HEK293 (cell line): ENCODE measurements at regions not wholly inside any gene's neighbourhood (a gene's known extent, or its start where the extent isn't known, plus 50 kb on each side); places are given as distances from the start of the nearest gene placed in this dataset.

ENCODE experiments used
- CTCF ChIA-PET: fragments of 350-600 bp; formaldehyde crosslinking; extraction: SDS; loops from one replicate; lab custom pipeline; 2021; ENCODE audit warnings: antibody characterized with exemption; lab: Yijun Ruan, JAX
- POLR2A ChIA-PET: fragments of 300-600 bp; formaldehyde crosslinking; extraction: SDS; loops from one replicate; lab custom pipeline; 2020; ENCODE audit warnings: antibody characterized with exemption, inconsistent platforms; lab: Yijun Ruan, JAX
- H3K27ac ChIP-seq: fragments of 200-500 bp; sonication (Bioruptor generic); 2 replicates; pipeline ENCODE4 v1.5.1; 2014; ENCODE audit warnings: low read depth, low read length, control low read depth, inconsistent platforms; ENCODE audit errors: extremely low read depth
- H3K36me3 ChIP-seq, 2 experiments: fragments of 200-500 bp in 1 of 2; sonication (Bioruptor generic) in 1 of 2; 1 replicate in 1 of 2; 2 replicates in 1 of 2; pipeline ENCODE4 v1.5.1; 2014 to 2017; ENCODE audit warnings: inconsistent platforms in 2 of 2, low read length in 2 of 2; ENCODE audit not compliant: control insufficient read depth in 2 of 2, insufficient read depth in 1 of 2
- H3K4me1 ChIP-seq: fragments of 200-500 bp; sonication (Bioruptor generic); 2 replicates; pipeline ENCODE4 v1.5.1; 2014; ENCODE audit warnings: mild to moderate bottlenecking, low read length, inconsistent platforms; ENCODE audit not compliant: control insufficient read depth, insufficient read depth
- H3K4me3 ChIP-seq: 2 replicates; pipeline ENCODE4 v1.5.1; 2011; ENCODE audit warnings: low read depth, mild to moderate bottlenecking, control low read depth, low read length, moderate library complexity
- H3K9me3 ChIP-seq: fragments of 200-500 bp; sonication (Bioruptor generic); 2 replicates; pipeline ENCODE4 v1.5.1; 2014; ENCODE audit warnings: low read depth, low read length, inconsistent platforms; ENCODE audit not compliant: control insufficient read depth, insufficient read depth
- ELK4 ChIP-seq: IDR thresholded peaks from 2 replicates; pipeline ENCODE4 v1.6.1; 2011; ENCODE audit warnings: mild to moderate bottlenecking, low read depth, low read length, borderline replicate concordance
- GLI4 ChIP-seq: fragments of 450-650 bp; formaldehyde crosslinking; IDR thresholded peaks from 2 replicates; pipeline ENCODE4 v1.5.1; 2016; ENCODE audit warnings: missing biosample characterization, missing genetic modification characterization
- HOXC10 ChIP-seq: sonication (generic); formaldehyde crosslinking; IDR thresholded peaks from 2 replicates; pipeline ENCODE4 v1.8.1; 2023; ENCODE audit warnings: mild to moderate bottlenecking, missing genetic modification reagents
- MYNN ChIP-seq: fragments of 450-650 bp; formaldehyde crosslinking; IDR thresholded peaks from 2 replicates; pipeline ENCODE4 v1.5.1; 2016; ENCODE audit warnings: missing biosample characterization, missing genetic modification characterization, borderline replicate concordance
- ZBTB10 ChIP-seq: fragments of 450-650 bp; formaldehyde crosslinking; IDR thresholded peaks from 2 replicates; pipeline ENCODE4 v1.5.1; 2016; ENCODE audit warnings: missing biosample characterization, missing genetic modification characterization
- ZFHX2 ChIP-seq: fragments of 450-650 bp; formaldehyde crosslinking; conservative IDR thresholded peaks from 2 replicates; pipeline ENCODE4 v1.5.1; 2016; ENCODE audit warnings: missing biosample characterization, missing genetic modification characterization
- ZNF140 ChIP-seq: fragments of 450-650 bp; formaldehyde crosslinking; IDR thresholded peaks from 2 replicates; pipeline ENCODE4 v1.5.1; 2016; ENCODE audit warnings: missing biosample characterization, missing genetic modification characterization
- ZNF26 ChIP-seq: fragments of 450-650 bp; formaldehyde crosslinking; IDR thresholded peaks from 2 replicates; pipeline ENCODE4 v1.5.1; 2016; ENCODE audit warnings: missing biosample characterization, missing genetic modification characterization
- ZNF266 ChIP-seq: fragments of 450-650 bp; formaldehyde crosslinking; IDR thresholded peaks from 2 replicates; pipeline ENCODE4 v1.5.1; 2016; ENCODE audit warnings: missing biosample characterization, missing genetic modification characterization, low read depth
- ZNF274 ChIP-seq, 2 experiments: fragments of 200-500 bp in 1 of 2; fragments of 450-650 bp in 1 of 2; sonication (Bioruptor generic) in 1 of 2; formaldehyde crosslinking in 1 of 2; IDR thresholded peaks; 2 replicates each; pipeline versions ENCODE4 v1.5.1 to v1.6.1; 2014 to 2016; ENCODE audit warnings: borderline replicate concordance in 1 of 2, inconsistent platforms in 1 of 2, low read length in 1 of 2, missing biosample characterization in 1 of 2, missing genetic modification characterization in 1 of 2
- ZNF488 ChIP-seq: fragments of 450-650 bp; formaldehyde crosslinking; IDR thresholded peaks from 2 replicates; pipeline ENCODE4 v1.5.1; 2016; ENCODE audit warnings: missing biosample characterization, missing genetic modification characterization
- ZNF510 ChIP-seq: fragments of 450-650 bp; formaldehyde crosslinking; IDR thresholded peaks from 2 replicates; pipeline ENCODE4 v1.5.1; 2018; ENCODE audit warnings: mild to moderate bottlenecking, missing genetic modification characterization, missing biosample characterization; ENCODE audit not compliant: insufficient replicate concordance
- ZNF514 ChIP-seq: fragments of 450-650 bp; formaldehyde crosslinking; IDR thresholded peaks from 2 replicates; pipeline ENCODE4 v1.5.1; 2016; ENCODE audit warnings: missing biosample characterization, missing genetic modification characterization
- ZNF549 ChIP-seq: fragments of 450-650 bp; IDR thresholded peaks from 2 replicates; pipeline ENCODE4 v1.5.1; 2018; ENCODE audit warnings: missing biosample characterization, missing genetic modification characterization, mild to moderate bottlenecking, inconsistent platforms, moderate library complexity
- ZNF670 ChIP-seq: fragments of 450-650 bp; formaldehyde crosslinking; IDR thresholded peaks from 2 replicates; pipeline ENCODE4 v1.5.1; 2016; ENCODE audit warnings: missing biosample characterization, missing genetic modification characterization, low read depth
- ZNF677 ChIP-seq: fragments of 450-650 bp; IDR thresholded peaks from 2 replicates; pipeline ENCODE4 v1.5.0; 2018; ENCODE audit warnings: missing biosample characterization, mild to moderate bottlenecking, missing genetic modification characterization, moderate library complexity
- ZNF747 ChIP-seq: fragments of 450-650 bp; formaldehyde crosslinking; IDR thresholded peaks from 2 replicates; pipeline ENCODE4 v1.5.1; 2016; ENCODE audit warnings: missing biosample characterization, missing genetic modification characterization
- TF ChIP-seq, protein P1 (sequence below): fragments of 450-650 bp; formaldehyde crosslinking; IDR thresholded peaks from 2 replicates; pipeline ENCODE4 v1.5.1; 2016; ENCODE audit warnings: missing biosample characterization, missing genetic modification characterization
- TF ChIP-seq, protein P2 (sequence below): fragments of 450-650 bp; formaldehyde crosslinking; IDR thresholded peaks from 2 replicates; pipeline ENCODE4 v1.5.1; 2017; ENCODE audit warnings: missing biosample characterization, missing genetic modification characterization
- TF ChIP-seq, protein P3 (sequence below): fragments of 450-650 bp; formaldehyde crosslinking; IDR thresholded peaks from 2 replicates; pipeline ENCODE4 v1.5.1; 2016; ENCODE audit warnings: missing biosample characterization, missing genetic modification characterization

- no peak for TF ChIP-seq ELK4
- no peak for TF ChIP-seq ZNF274 (IDR thresholded peaks at IDR 0.05; ENCODE audit: low read length)
- TF ChIP-seq ZNF274 (tag by site-specific recombination; IDR thresholded peaks at IDR 0.05; ENCODE audit: borderline replicate concordance): no peak
- no peak for TF ChIP-seq GLI4
- no peak for TF ChIP-seq ZBTB10 (tag by site-specific recombination)
- no peak for TF ChIP-seq ZNF549
Measured at GRCh38 chr6:21679761-21680265, 86.3 kb downstream of the SOX4 start (continued).

- Histone ChIP-seq H3K9me3 (no peaks in the 10 kb centered on the region), H3K4me3 (no peak overlapping the region), H3K27ac (no peak overlapping the region), H3K36me3 (no peaks in the 10 kb centered on the region), H3K4me1 (no peaks in the 10 kb centered on the region; the same call in 1 of the 2 replicates)
- ChIA-PET POLR2A (no interaction called here), CTCF (interaction anchor here (1.2 kb wide), 1 partner anchor 69 kb away, joined by 3 read pairs; no protein-coding TSS in a partner anchor)
- TF ChIP-seq ZNF26 (no peak), ZNF747 (no peak), ZNF140 (no peak), ZNF266 (no peak), ZFHX2 (tag by site-specific recombination) (no peak), ZNF670 (tag by site-specific recombination) (no peak)
- TF ChIP-seq, protein P1, sequence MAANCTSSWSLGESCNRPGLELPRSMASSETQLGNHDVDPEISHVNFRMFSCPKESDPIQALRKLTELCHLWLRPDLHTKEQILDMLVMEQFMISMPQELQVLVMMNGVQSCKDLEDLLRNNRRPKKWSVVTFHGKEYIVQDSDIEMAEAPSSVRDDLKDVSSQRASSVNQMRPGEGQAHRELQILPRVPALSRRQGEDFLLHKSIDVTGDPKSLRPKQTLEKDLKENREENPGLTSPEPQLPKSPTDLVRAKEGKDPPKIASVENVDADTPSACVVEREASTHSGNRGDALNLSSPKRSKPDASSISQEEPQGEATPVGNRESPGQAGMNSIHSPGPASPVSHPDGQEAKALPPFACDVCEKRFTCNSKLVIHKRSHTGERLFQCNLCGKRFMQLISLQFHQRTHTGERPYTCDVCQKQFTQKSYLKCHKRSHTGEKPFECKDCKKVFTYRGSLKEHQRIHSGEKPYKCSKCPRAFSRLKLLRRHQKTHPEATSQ (tag by site-specific recombination): no peak
Measured at GRCh38 chr6:21680611-21681010, 87.1 kb downstream of the SOX4 start.

DNA sequence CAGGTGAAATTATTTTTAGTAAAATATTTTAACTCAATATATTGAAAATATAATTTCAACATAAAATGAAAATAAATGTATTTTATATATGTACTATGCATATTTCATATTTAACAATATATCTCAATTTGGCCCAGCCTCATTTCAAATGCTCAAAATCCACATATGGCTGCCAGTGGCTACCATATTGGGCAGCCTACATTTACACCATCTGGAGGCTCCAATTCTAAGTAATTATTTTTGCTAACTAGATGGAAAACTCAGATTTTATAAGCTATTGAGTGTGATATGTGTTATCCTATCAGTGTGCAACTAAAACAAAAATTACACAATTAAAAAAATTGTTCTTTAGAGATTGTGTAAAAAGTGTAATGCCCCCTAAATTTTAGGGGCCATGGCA, 96.9 kb downstream of the SOX4 start:
- no peak overlapping the region for H3K27ac ChIP-seq
- POLR2A ChIA-PET: no interaction called here
- TF ChIP-seq ZNF510 (tag by site-specific recombination) (no peak), HOXC10 (CRISPR knock-in tag) (no peak), MYNN (tag by site-specific recombination) (no peak), ZNF488 (no peak), ZNF677 (tag by site-specific recombination) (no peak), ZNF514 (tag by site-specific recombination) (no peak)
- TF ChIP-seq, protein P2, sequence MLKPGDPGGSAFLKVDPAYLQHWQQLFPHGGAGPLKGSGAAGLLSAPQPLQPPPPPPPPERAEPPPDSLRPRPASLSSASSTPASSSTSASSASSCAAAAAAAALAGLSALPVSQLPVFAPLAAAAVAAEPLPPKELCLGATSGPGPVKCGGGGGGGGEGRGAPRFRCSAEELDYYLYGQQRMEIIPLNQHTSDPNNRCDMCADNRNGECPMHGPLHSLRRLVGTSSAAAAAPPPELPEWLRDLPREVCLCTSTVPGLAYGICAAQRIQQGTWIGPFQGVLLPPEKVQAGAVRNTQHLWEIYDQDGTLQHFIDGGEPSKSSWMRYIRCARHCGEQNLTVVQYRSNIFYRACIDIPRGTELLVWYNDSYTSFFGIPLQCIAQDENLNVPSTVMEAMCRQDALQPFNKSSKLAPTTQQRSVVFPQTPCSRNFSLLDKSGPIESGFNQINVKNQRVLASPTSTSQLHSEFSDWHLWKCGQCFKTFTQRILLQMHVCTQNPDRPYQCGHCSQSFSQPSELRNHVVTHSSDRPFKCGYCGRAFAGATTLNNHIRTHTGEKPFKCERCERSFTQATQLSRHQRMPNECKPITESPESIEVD: no peak
- TF ChIP-seq, protein P3, sequence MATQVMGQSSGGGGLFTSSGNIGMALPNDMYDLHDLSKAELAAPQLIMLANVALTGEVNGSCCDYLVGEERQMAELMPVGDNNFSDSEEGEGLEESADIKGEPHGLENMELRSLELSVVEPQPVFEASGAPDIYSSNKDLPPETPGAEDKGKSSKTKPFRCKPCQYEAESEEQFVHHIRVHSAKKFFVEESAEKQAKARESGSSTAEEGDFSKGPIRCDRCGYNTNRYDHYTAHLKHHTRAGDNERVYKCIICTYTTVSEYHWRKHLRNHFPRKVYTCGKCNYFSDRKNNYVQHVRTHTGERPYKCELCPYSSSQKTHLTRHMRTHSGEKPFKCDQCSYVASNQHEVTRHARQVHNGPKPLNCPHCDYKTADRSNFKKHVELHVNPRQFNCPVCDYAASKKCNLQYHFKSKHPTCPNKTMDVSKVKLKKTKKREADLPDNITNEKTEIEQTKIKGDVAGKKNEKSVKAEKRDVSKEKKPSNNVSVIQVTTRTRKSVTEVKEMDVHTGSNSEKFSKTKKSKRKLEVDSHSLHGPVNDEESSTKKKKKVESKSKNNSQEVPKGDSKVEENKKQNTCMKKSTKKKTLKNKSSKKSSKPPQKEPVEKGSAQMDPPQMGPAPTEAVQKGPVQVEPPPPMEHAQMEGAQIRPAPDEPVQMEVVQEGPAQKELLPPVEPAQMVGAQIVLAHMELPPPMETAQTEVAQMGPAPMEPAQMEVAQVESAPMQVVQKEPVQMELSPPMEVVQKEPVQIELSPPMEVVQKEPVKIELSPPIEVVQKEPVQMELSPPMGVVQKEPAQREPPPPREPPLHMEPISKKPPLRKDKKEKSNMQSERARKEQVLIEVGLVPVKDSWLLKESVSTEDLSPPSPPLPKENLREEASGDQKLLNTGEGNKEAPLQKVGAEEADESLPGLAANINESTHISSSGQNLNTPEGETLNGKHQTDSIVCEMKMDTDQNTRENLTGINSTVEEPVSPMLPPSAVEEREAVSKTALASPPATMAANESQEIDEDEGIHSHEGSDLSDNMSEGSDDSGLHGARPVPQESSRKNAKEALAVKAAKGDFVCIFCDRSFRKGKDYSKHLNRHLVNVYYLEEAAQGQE: no peak

More for the DNA sequence above, 96.9 kb downstream of the SOX4 start:
- Histone ChIP-seq H3K36me3 (no peaks in the 10 kb centered on the region), H3K4me1 (no peaks in the 10 kb centered on the region), H3K9me3 (no peaks in the 10 kb centered on the region), H3K4me3 (no peak overlapping the region)
- CTCF ChIA-PET: no interaction called here
